ENCODE measurements at regions not wholly inside any gene's neighbourhood (a gene's known extent, or its start where the extent isn't known, plus 50 kb on each side); places are given as distances from the start of the nearest gene placed in this dataset.

GRCh38 chr10:131469551-131469950 is 158.0 kb upstream of the TCERG1L start:
- no peaks in the 10 kb centered on the region for H3K9me2 ChIP-seq (ENCODE audit: insufficient read depth, low read length)
- TF ChIP-seq MXI1 (conservative IDR thresholded peaks at IDR 0.05; ENCODE audit: poor library complexity, severe bottlenecking), result no peak
- no peak for TF ChIP-seq EZH2 (IDR thresholded peaks at IDR 0.05; ENCODE audit: borderline replicate concordance, insufficient read depth, low read length, poor library complexity, severe bottlenecking)
- TF ChIP-seq RAD21 (conservative IDR thresholded peaks at IDR 0.05), result no peak
- TF ChIP-seq, protein P1, sequence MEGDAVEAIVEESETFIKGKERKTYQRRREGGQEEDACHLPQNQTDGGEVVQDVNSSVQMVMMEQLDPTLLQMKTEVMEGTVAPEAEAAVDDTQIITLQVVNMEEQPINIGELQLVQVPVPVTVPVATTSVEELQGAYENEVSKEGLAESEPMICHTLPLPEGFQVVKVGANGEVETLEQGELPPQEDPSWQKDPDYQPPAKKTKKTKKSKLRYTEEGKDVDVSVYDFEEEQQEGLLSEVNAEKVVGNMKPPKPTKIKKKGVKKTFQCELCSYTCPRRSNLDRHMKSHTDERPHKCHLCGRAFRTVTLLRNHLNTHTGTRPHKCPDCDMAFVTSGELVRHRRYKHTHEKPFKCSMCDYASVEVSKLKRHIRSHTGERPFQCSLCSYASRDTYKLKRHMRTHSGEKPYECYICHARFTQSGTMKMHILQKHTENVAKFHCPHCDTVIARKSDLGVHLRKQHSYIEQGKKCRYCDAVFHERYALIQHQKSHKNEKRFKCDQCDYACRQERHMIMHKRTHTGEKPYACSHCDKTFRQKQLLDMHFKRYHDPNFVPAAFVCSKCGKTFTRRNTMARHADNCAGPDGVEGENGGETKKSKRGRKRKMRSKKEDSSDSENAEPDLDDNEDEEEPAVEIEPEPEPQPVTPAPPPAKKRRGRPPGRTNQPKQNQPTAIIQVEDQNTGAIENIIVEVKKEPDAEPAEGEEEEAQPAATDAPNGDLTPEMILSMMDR (IDR thresholded peaks at IDR 0.05; ENCODE audit: poor library complexity, severe bottlenecking), result no peak
- no peak for TF ChIP-seq SMC3 (conservative IDR thresholded peaks at IDR 0.05; ENCODE audit: poor library complexity)
- no peak for TF ChIP-seq EP300 (conservative IDR thresholded peaks at IDR 0.05; ENCODE audit: poor library complexity, severe bottlenecking)
- no peak for TF ChIP-seq TAF1 (IDR thresholded peaks at IDR 0.05; ENCODE audit: low read depth)
- TF ChIP-seq REST (IDR thresholded peaks at IDR 0.05; ENCODE audit: borderline replicate concordance), result no peak
- TF ChIP-seq POLR2AphosphoS5 (IDR thresholded peaks at IDR 0.05), result no peak

DNA sequence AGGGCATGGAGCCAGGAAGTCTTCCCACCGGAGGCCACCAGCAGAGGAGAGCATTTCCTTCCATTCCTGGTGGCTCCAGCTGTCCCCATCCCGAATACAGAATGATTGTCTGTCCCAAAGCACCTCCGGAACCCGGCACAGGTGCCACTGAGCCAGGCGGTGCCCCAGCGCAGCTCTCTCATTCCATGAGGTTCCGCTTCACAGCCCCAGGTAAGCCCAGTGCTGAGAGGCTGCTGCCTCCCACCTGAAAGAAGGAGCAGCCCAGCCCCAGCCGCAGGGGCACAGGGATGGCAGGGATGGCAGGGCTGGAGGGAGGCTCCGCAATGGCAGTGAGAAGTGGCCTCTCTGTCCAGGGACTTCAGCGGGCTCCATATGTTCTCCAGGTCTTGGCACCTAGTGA is 162.1 kb upstream of the TCERG1L start:
- H3K9me2 ChIP-seq (ENCODE audit: insufficient read depth, low read length), result no peaks in the 10 kb centered on the region
- no peaks in the 10 kb centered on the region for H3K27me3 ChIP-seq (ENCODE audit: insufficient read depth, low read depth, low read length)
- no peak overlapping the region for H3K27ac ChIP-seq (ENCODE audit: low read length)
- H3K4me2 ChIP-seq (ENCODE audit: low read length), result no peak overlapping the region
- H3K4me3 ChIP-seq (ENCODE audit: low read length), result no peak overlapping the region
- H3K36me3 ChIP-seq (ENCODE audit: insufficient read depth, low read length), result no peaks in the 10 kb centered on the region
- no peaks in the 10 kb centered on the region for H4K20me1 ChIP-seq (ENCODE audit: insufficient read depth)
- H2AFZ ChIP-seq (ENCODE audit: low read depth, low read length), result no peak overlapping the region
- no peaks in the 10 kb centered on the region for H3K9me3 ChIP-seq (ENCODE audit: low read length)
- no peaks in the 10 kb centered on the region for H3F3A ChIP-seq (ENCODE audit: insufficient read depth, low read length, poor library complexity, severe bottlenecking)
- H3K9ac ChIP-seq (ENCODE audit: low read length), result no peak overlapping the region
- no peaks in the 10 kb centered on the region for H3K79me2 ChIP-seq (replicated peaks; ENCODE audit: insufficient read depth, low read length)
- TF ChIP-seq POLR2AphosphoS5 (IDR thresholded peaks at IDR 0.05) (no peak), TAF1 (IDR thresholded peaks at IDR 0.05; ENCODE audit: low read depth) (no peak), EP300 (conservative IDR thresholded peaks at IDR 0.05; ENCODE audit: poor library complexity, severe bottlenecking) (no peak), SMC3 (conservative IDR thresholded peaks at IDR 0.05; ENCODE audit: poor library complexity) (no peak), MXI1 (conservative IDR thresholded peaks at IDR 0.05; ENCODE audit: poor library complexity, severe bottlenecking) (no peak)

More at GRCh38 chr10:131469551-131469950, 158.0 kb upstream of the TCERG1L start:
- H3K4me2 ChIP-seq (ENCODE audit: low read length), result no peak overlapping the region
- H3F3A ChIP-seq (ENCODE audit: insufficient read depth, low read length, poor library complexity, severe bottlenecking), result no peaks in the 10 kb centered on the region
- no peak overlapping the region for H3K4me3 ChIP-seq (ENCODE audit: low read length)
- H3K9me3 ChIP-seq (ENCODE audit: low read length), result no peaks in the 10 kb centered on the region
- no peaks in the 10 kb centered on the region for H3K79me2 ChIP-seq (replicated peaks; ENCODE audit: insufficient read depth, low read length)
- no peaks in the 10 kb centered on the region for H4K20me1 ChIP-seq (ENCODE audit: insufficient read depth)
- no peak overlapping the region for H3K27ac ChIP-seq (ENCODE audit: low read length)
- H3K27me3 ChIP-seq (ENCODE audit: insufficient read depth, low read depth, low read length), result no peaks in the 10 kb centered on the region
- no peaks in the 10 kb centered on the region for H3K36me3 ChIP-seq (ENCODE audit: insufficient read depth, low read length)
- H2AFZ ChIP-seq (ENCODE audit: low read depth, low read length), result no peak overlapping the region
- no peak overlapping the region for H3K9ac ChIP-seq (ENCODE audit: low read length)
